ENCODE measurements at regions not wholly inside any gene's neighbourhood (a gene's known extent, or its start where the extent isn't known, plus 50 kb on each side); places are given as distances from the start of the nearest gene placed in this dataset.

GRCh38 chr7:131786204-131786603, 229.8 kb upstream of the PODXL start:
- DNase-seq (ENCODE audit: low read depth in 2 of 2) = no peak
- TF ChIP-seq CTCF (IDR thresholded peaks at IDR 0.05; ENCODE audit: low read depth, low read length) = no peak
- no peak overlapping the region for H3K4me3 ChIP-seq (replicated peaks in 1 of 2; ENCODE audit: low read depth in 2 of 2, low read length in 2 of 2)

- no peak overlapping the region for H3K4me3 ChIP-seq (replicated peaks in 1 of 2; ENCODE audit: low read depth in 2 of 2, low read length in 2 of 2)
- TF ChIP-seq CTCF (IDR thresholded peaks at IDR 0.05; ENCODE audit: low read depth, low read length) = no peak
- no peak for DNase-seq (ENCODE audit: low read depth in 2 of 2)
Observed at GRCh38 chr7:131778601-131779000, 222.2 kb upstream of the PODXL start.

- no peak for TF ChIP-seq CTCF (IDR thresholded peaks at IDR 0.05; ENCODE audit: low read depth, low read length)
- no peak overlapping the region for H3K4me3 ChIP-seq (replicated peaks in 1 of 2; ENCODE audit: low read depth in 2 of 2, low read length in 2 of 2)
- peak in 1 of 2 donors; percentile 2 for DNase-seq (ENCODE audit: low read depth in 2 of 2)
Observed at GRCh38 chr7:131774419-131775220, 218.2 kb upstream of the PODXL start.

- no peak for TF ChIP-seq CTCF (IDR thresholded peaks at IDR 0.05; ENCODE audit: low read depth, low read length)
- no peak overlapping the region for H3K4me3 ChIP-seq (replicated peaks in 1 of 2; ENCODE audit: low read depth in 2 of 2, low read length in 2 of 2)
- no peak for DNase-seq (ENCODE audit: low read depth in 2 of 2)
Observed at GRCh38 chr7:131773413-131773812, 217.0 kb upstream of the PODXL start.

- peak in 1 of 2 donors; percentile 32 for DNase-seq (ENCODE audit: low read depth in 2 of 2)
- TF ChIP-seq CTCF (IDR thresholded peaks at IDR 0.05; ENCODE audit: low read depth, low read length) = no peak
- H3K4me3 ChIP-seq (replicated peaks in 1 of 2; ENCODE audit: low read depth in 2 of 2, low read length in 2 of 2) = no peak overlapping the region
Observed at GRCh38 chr7:131769241-131769640, 212.8 kb upstream of the PODXL start.

- no peak for DNase-seq (ENCODE audit: low read depth in 2 of 2)
- no peak for TF ChIP-seq CTCF (IDR thresholded peaks at IDR 0.05; ENCODE audit: low read depth, low read length)
- no peak overlapping the region for H3K4me3 ChIP-seq (replicated peaks in 1 of 2; ENCODE audit: low read depth in 2 of 2, low read length in 2 of 2)
Observed at GRCh38 chr7:131767591-131767990, 211.2 kb upstream of the PODXL start.

GRCh38 chr7:131765575-131765974, 209.1 kb upstream of the PODXL start:
- DNase-seq (ENCODE audit: low read depth in 2 of 2) = no peak
- TF ChIP-seq CTCF (IDR thresholded peaks at IDR 0.05; ENCODE audit: low read depth, low read length) = no peak

More at GRCh38 chr7:131765575-131765974, 209.1 kb upstream of the PODXL start:
- no peak overlapping the region for H3K4me3 ChIP-seq (replicated peaks in 1 of 2; ENCODE audit: low read depth in 2 of 2, low read length in 2 of 2)

All from cardiac fibroblast (primary cell).